DMS79 treated with DMSO at 0.1 percent for 48 hours (cell line): ENCODE measurements at regions not wholly inside any gene's neighbourhood (a gene's known extent, or its start where the extent isn't known, plus 50 kb on each side); places are given as distances from the start of the nearest gene placed in this dataset.
"Not testable (repeated sequence)": the region's sequence is repeated elsewhere in the genome, so short reads cannot be mapped to it uniquely, and the experiment has no call there.

Experiments used
- DNase-seq: peaks from one replicate; lab custom pipeline; 2025; lab: John Stamatoyannopoulos, UW

- DNase-seq, result no peak
Observed at GRCh38 chr9:82445556-82445955, 457.0 kb downstream of the SPATA31D1 start.

- DNase-seq, result no peak
Observed at GRCh38 chr9:82447343-82447742, 458.8 kb downstream of the SPATA31D1 start.

- no peak for DNase-seq
Observed at GRCh38 chr9:82449986-82450385, 461.4 kb downstream of the SPATA31D1 start.

- DNase-seq, result no peak
Observed at GRCh38 chr9:82454509-82455190, 466.1 kb downstream of the SPATA31D1 start.

GRCh38 chr9:82456642-82457041 is 468.1 kb downstream of the SPATA31D1 start:
- no peak for DNase-seq

- peak; percentile 31 for DNase-seq
Observed at GRCh38 chr9:82457298-82457697, 468.7 kb downstream of the SPATA31D1 start.

GRCh38 chr9:82457891-82458290 is 469.3 kb downstream of the SPATA31D1 start:
- no peak for DNase-seq

- no peak for DNase-seq
Observed at GRCh38 chr9:82458296-82458695, 469.7 kb downstream of the SPATA31D1 start.

GRCh38 chr9:82466616-82467260 is 478.2 kb downstream of the SPATA31D1 start:
- DNase-seq, result no peak

- no peak for DNase-seq
Observed at GRCh38 chr9:82467436-82467835, 478.9 kb downstream of the SPATA31D1 start.

GRCh38 chr9:82474235-82474634 is 485.7 kb downstream of the SPATA31D1 start:
- no peak for DNase-seq

GRCh38 chr9:82475584-82476301 is 487.2 kb downstream of the SPATA31D1 start:
- no peak for DNase-seq

GRCh38 chr9:82480921-82481320 is 492.3 kb downstream of the SPATA31D1 start:
- DNase-seq, result no peak

- no peak for DNase-seq
Observed at GRCh38 chr9:82487935-82488312, 499.4 kb downstream of the SPATA31D1 start.

- DNase-seq, result peak; percentile 12
Observed at GRCh38 chr9:82488313-82489200, 500.0 kb downstream of the SPATA31D1 start.

GRCh38 chr9:82489201-82489821 is 500.7 kb downstream of the SPATA31D1 start:
- no peak for DNase-seq

GRCh38 chr9:82490019-82490499 is 501.5 kb downstream of the SPATA31D1 start:
- DNase-seq, result no peak

GRCh38 chr9:82490821-82491220 is 502.2 kb downstream of the SPATA31D1 start:
- not testable (repeated sequence) for DNase-seq

- DNase-seq, result no peak
Observed at GRCh38 chr9:82491604-82492003, 503.0 kb downstream of the SPATA31D1 start.

- DNase-seq, result no peak
Observed at GRCh38 chr9:82492274-82492673, 503.7 kb downstream of the SPATA31D1 start.
